Mesendoderm (in vitro differentiated cells): ENCODE measurements at regions not wholly inside any gene's neighbourhood (a gene's known extent, or its start where the extent isn't known, plus 50 kb on each side); places are given as distances from the start of the nearest gene placed in this dataset.

Experiments used
- DNase-seq: peaks from one replicate; pipeline ENCODE4 v3.0.0; 2013
- H2AK5ac ChIP-seq: 2 replicates; pipeline ENCODE4 v1.6.1; 2013; ENCODE audit warnings: low read length, inconsistent platforms
- H2BK120ac ChIP-seq: 2 replicates; pipeline ENCODE4 v1.6.1; 2013; ENCODE audit warnings: low read depth, mild to moderate bottlenecking, low read length, moderate library complexity, mixed read lengths
- H2BK15ac ChIP-seq: replicated peaks from 2 replicates; pipeline ENCODE4 v1.6.1; 2013; ENCODE audit warnings: low read depth, mild to moderate bottlenecking, moderate library complexity
- H2BK5ac ChIP-seq: 2 replicates; pipeline ENCODE4 v1.6.1; 2013; ENCODE audit warnings: low read length, inconsistent platforms
- H3K18ac ChIP-seq: 2 replicates; pipeline ENCODE4 v1.6.1; 2013; ENCODE audit warnings: mild to moderate bottlenecking, low read length, mixed read lengths
- H3K23ac ChIP-seq: one replicate; pipeline ENCODE4 v1.6.1; 2013; ENCODE audit warnings: low read length
- H3K27ac ChIP-seq: 2 replicates; pipeline ENCODE4 v1.5.1; 2013; ENCODE audit warnings: low read depth, mild to moderate bottlenecking, inconsistent platforms, low read length, moderate library complexity
- H3K27me3 ChIP-seq: 2 replicates; pipeline ENCODE4 v1.6.1; 2013; ENCODE audit warnings: low read length, control low read depth, mild to moderate bottlenecking, inconsistent platforms; ENCODE audit not compliant: insufficient read depth, poor library complexity
- H3K36me3 ChIP-seq: 2 replicates; pipeline ENCODE4 v1.6.1; 2013; ENCODE audit warnings: low read length, inconsistent platforms; ENCODE audit not compliant: control insufficient read depth, insufficient read depth
- H3K4ac ChIP-seq: one replicate; pipeline ENCODE4 v1.6.1; 2013; ENCODE audit warnings: low read depth, mild to moderate bottlenecking, low read length, moderate library complexity
- H3K4me1 ChIP-seq: 2 replicates; pipeline ENCODE4 v1.6.1; 2013; ENCODE audit warnings: low read depth, low read length, inconsistent platforms; ENCODE audit not compliant: control insufficient read depth
- H3K4me2 ChIP-seq: 2 replicates; pipeline ENCODE4 v1.6.1; 2013; ENCODE audit warnings: low read length
- H3K4me3 ChIP-seq: 2 replicates; pipeline ENCODE4 v1.5.1; 2013; ENCODE audit warnings: mild to moderate bottlenecking, low read length
- H3K56ac ChIP-seq: one replicate; pipeline ENCODE4 v1.6.1; 2013; ENCODE audit warnings: low read length
- H3K79me1 ChIP-seq: 2 replicates; pipeline ENCODE4 v1.6.1; 2013; ENCODE audit warnings: low read length, inconsistent platforms
- H3K79me2 ChIP-seq: 2 replicates; pipeline ENCODE4 v1.6.1; 2013; ENCODE audit warnings: mild to moderate bottlenecking, low read length; ENCODE audit not compliant: control insufficient read depth, insufficient read depth
- H3K9ac ChIP-seq: 2 replicates; pipeline ENCODE4 v1.6.1; 2013; ENCODE audit warnings: low read length, inconsistent platforms
- H4K5ac ChIP-seq: one replicate; pipeline ENCODE4 v1.6.1; 2013; ENCODE audit warnings: low read length
- H4K8ac ChIP-seq: one replicate; pipeline ENCODE4 v1.6.1; 2013; ENCODE audit warnings: low read depth, mild to moderate bottlenecking, control low read depth, low read length, moderate library complexity
- WGBS: extraction: QIAGEN DNeasy Blood & Tissue Kit; methylation state at CpG from one replicate; pipeline ENCODE4 v1.1.7; 2013; ENCODE audit warnings: low lambda C conversion rate, missing lambda C conversion rate; ENCODE audit not compliant: insufficient coverage; ENCODE audit errors: extremely low coverage; 5-methylcytosine and 5-hydroxymethylcytosine counted together

DNA sequence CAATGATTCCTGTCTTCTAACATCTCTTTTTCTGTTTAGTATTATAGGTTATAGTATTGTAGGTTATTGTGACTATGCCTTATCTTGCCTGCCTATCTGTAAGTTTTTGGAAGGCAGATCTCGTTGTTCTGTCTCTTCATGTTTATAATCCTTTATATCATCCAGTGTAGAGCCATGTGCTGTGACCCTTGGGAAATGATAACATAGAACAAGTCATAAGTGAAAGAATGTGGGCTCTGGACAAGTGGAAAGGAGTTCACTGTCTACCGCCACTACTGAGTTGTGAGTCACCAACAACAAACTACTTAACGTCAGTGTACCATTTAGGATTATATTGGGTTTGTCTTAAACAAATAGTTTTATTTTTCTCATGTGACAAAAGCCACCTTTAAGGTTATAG is 139.3 kb downstream of the LYPLAL1 start:
- Histone ChIP-seq H2BK5ac (no peak overlapping the region), H3K27me3 (peaks cover 2% of the 10 kb centered on the region), H3K56ac (no peak overlapping the region), H3K9ac (no peak overlapping the region), H2AK5ac (no peak overlapping the region), H3K27ac (no peak overlapping the region), H3K18ac (no peak overlapping the region), H3K79me1 (no peaks in the 10 kb centered on the region), H4K5ac (no peak overlapping the region), H3K4ac (no peak overlapping the region), H3K4me1 (no peaks in the 10 kb centered on the region), H2BK120ac (no peak overlapping the region), H4K8ac (no peak overlapping the region), H3K4me3 (no peak overlapping the region), H3K36me3 (no peaks in the 10 kb centered on the region), H3K79me2 (no peaks in the 10 kb centered on the region), H2BK15ac (no peak overlapping the region), H3K4me2 (no peak overlapping the region), H3K23ac (no peak overlapping the region)
- no CpG with 5 or more reads among the region's 3 CpGs for WGBS
- no peak for DNase-seq

- H4K5ac ChIP-seq: no peak overlapping the region
- H3K79me2 ChIP-seq: no peaks in the 10 kb centered on the region
- peaks cover 2% of the 10 kb centered on the region for H3K27me3 ChIP-seq
- no peak overlapping the region for H2BK15ac ChIP-seq
- no peak overlapping the region for H3K4me3 ChIP-seq
- H3K79me1 ChIP-seq: no peaks in the 10 kb centered on the region
- H2BK120ac ChIP-seq: no peak overlapping the region
- no peaks in the 10 kb centered on the region for H3K36me3 ChIP-seq
- no peak overlapping the region for H3K9ac ChIP-seq
- H2AK5ac ChIP-seq: no peak overlapping the region
- no peaks in the 10 kb centered on the region for H3K4me1 ChIP-seq
- no peak overlapping the region for H3K56ac ChIP-seq
- no peak overlapping the region for H2BK5ac ChIP-seq
- DNase-seq: no peak
- H3K27ac ChIP-seq: no peak overlapping the region
- H3K4me2 ChIP-seq: no peak overlapping the region
- no peak overlapping the region for H4K8ac ChIP-seq
- H3K18ac ChIP-seq: no peak overlapping the region
- WGBS: no CpG with 5 or more reads among the region's 1 CpG
- H3K4ac ChIP-seq: no peak overlapping the region
- no peak overlapping the region for H3K23ac ChIP-seq
Observed at GRCh38 chr1:219310181-219310728, 136.6 kb downstream of the LYPLAL1 start.

- Histone ChIP-seq H3K27me3 (peaks cover 2% of the 10 kb centered on the region), H3K27ac (no peak overlapping the region), H3K4ac (no peak overlapping the region), H3K79me2 (no peaks in the 10 kb centered on the region), H2BK120ac (no peak overlapping the region), H4K5ac (no peak overlapping the region), H3K9ac (no peak overlapping the region), H4K8ac (no peak overlapping the region), H2AK5ac (no peak overlapping the region), H3K4me2 (no peak overlapping the region), H3K56ac (no peak overlapping the region), H3K36me3 (no peaks in the 10 kb centered on the region), H3K23ac (no peak overlapping the region), H3K4me3 (no peak overlapping the region), H3K79me1 (no peaks in the 10 kb centered on the region), H3K18ac (no peak overlapping the region), H2BK5ac (no peak overlapping the region), H2BK15ac (no peak overlapping the region), H3K4me1 (no peaks in the 10 kb centered on the region)
- DNase-seq: no peak
- WGBS: no CpG with 5 or more reads among the region's 4 CpGs
Observed at GRCh38 chr1:219308367-219308766, 134.7 kb downstream of the LYPLAL1 start.

DNA sequence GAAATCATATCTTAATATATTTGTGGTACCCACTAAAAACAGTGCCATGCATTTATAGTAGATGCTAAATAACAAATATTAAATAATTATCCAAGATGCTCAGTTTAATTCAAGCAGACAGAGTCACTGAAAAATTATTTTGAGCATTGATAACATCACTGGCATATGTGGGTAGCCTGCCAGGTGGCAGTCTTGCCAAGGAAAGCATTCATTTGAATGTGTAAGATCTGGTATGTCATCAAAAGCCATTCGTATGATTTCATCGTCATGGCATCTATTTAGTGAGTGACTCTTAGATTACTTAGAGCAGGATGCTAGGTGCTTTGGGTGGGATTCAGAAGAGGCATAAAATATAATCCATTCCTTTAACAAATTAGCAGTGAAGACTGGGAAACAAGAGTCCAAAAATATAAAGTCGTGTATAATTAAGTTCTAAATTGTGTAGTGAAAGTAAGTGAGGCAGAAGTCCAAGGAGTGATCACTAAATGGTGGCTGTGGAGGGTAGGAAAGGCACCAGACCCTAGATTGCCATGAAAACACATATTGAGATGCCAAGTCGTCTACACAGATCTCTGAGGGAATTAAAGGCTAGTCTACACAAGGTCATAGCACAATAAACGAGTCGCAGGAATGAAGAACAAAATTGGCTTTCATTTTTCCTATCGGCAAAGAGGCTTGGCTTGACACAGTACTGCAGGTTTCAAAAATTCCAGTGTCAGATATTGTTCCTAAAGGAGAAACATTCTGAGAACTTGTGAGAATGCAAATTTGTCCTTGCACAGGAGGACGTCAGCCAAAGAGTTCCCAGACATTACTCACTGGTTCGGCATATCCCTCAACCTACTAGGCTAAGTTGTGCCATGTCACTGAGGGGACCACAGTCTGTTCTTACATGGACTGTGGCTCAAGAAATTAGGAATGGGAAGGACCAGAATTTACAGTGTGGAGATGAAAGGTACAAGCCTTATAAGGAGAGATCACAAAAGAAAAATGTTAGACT is 130.8 kb downstream of the LYPLAL1 start:
- H3K27ac ChIP-seq: no peak overlapping the region

GRCh38 chr1:219302697-219303096 is 129.0 kb downstream of the LYPLAL1 start:
- H3K56ac ChIP-seq: no peak overlapping the region
- H3K4ac ChIP-seq: no peak overlapping the region
- no peaks in the 10 kb centered on the region for H3K4me1 ChIP-seq
- H3K9ac ChIP-seq: no peak overlapping the region
- H3K36me3 ChIP-seq: no peaks in the 10 kb centered on the region
- no peak overlapping the region for H3K18ac ChIP-seq
- H2BK120ac ChIP-seq: no peak overlapping the region
- no peak overlapping the region for H3K4me3 ChIP-seq
- H3K27me3 ChIP-seq: no peaks in the 10 kb centered on the region
- H4K5ac ChIP-seq: no peak overlapping the region
- H2BK5ac ChIP-seq: no peak overlapping the region
- H2BK15ac ChIP-seq: no peak overlapping the region
- H2AK5ac ChIP-seq: no peak overlapping the region
- H3K27ac ChIP-seq: no peak overlapping the region
- no peak overlapping the region for H4K8ac ChIP-seq
- no peaks in the 10 kb centered on the region for H3K79me2 ChIP-seq
- no peak for DNase-seq
- no CpG with 5 or more reads among the region's 1 CpG for WGBS
- H3K79me1 ChIP-seq: no peaks in the 10 kb centered on the region
- no peak overlapping the region for H3K23ac ChIP-seq
- H3K4me2 ChIP-seq: no peak overlapping the region

More for the DNA sequence above, 130.8 kb downstream of the LYPLAL1 start:
- no peak overlapping the region for H3K4me2 ChIP-seq
- no peaks in the 10 kb centered on the region for H3K36me3 ChIP-seq
- H3K18ac ChIP-seq: no peak overlapping the region
- H2BK15ac ChIP-seq: no peak overlapping the region
- no peaks in the 10 kb centered on the region for H3K4me1 ChIP-seq
- H3K27me3 ChIP-seq: no peaks in the 10 kb centered on the region
- H2BK5ac ChIP-seq: no peak overlapping the region
- H3K56ac ChIP-seq: no peak overlapping the region
- H2AK5ac ChIP-seq: no peak overlapping the region
- no peak overlapping the region for H2BK120ac ChIP-seq
- DNase-seq: peak; percentile 57
- H3K23ac ChIP-seq: no peak overlapping the region
- H4K8ac ChIP-seq: no peak overlapping the region
- H4K5ac ChIP-seq: no peak overlapping the region
- no CpG with 5 or more reads among the region's 9 CpGs for WGBS
- H3K9ac ChIP-seq: no peak overlapping the region
- no peak overlapping the region for H3K4me3 ChIP-seq
- H3K79me1 ChIP-seq: no peaks in the 10 kb centered on the region
- no peaks in the 10 kb centered on the region for H3K79me2 ChIP-seq
- H3K4ac ChIP-seq: no peak overlapping the region
